Sigmoid colon (tissue), 6 donors: ENCODE measurements at regions not wholly inside any gene's neighbourhood (a gene's known extent, or its start where the extent isn't known, plus 50 kb on each side); places are given as distances from the start of the nearest gene placed in this dataset.

Experiments used
- DNase-seq: peaks from one replicate; pipeline ENCODE4 v3.0.0-alpha.2; 2019
- H3K27ac ChIP-seq, 4 donors: fragments of 200-600 bp; sonication (generic); one replicate each; pipeline ENCODE4 v1.5.1; 2016 to 2019; ENCODE audit warnings: mild to moderate bottlenecking in 1 of 4
- H3K27me3 ChIP-seq, 3 donors: fragments of 200-600 bp; sonication (generic); one replicate each; pipeline ENCODE4 v1.5.1; 2019; ENCODE audit warnings: mild to moderate bottlenecking in 1 of 3
- H3K36me3 ChIP-seq, 4 donors: fragments of 200-600 bp; sonication (generic); one replicate each; pipeline ENCODE4 v1.5.1; 2016 to 2019
- H3K4me1 ChIP-seq, 4 donors: fragments of 200-600 bp; sonication (generic); one replicate each; pipeline ENCODE4 v1.5.1; 2017 to 2019
- H3K4me3 ChIP-seq, 4 donors: fragments of 200-600 bp; sonication (generic); one replicate each; pipeline ENCODE4 v1.5.1; 2017 to 2019; ENCODE audit warnings: mild to moderate bottlenecking in 2 of 4, moderate library complexity in 1 of 4
- H3K9me3 ChIP-seq, 4 donors: fragments of 200-600 bp in 3 of 4; sonication (generic) in 3 of 4; one replicate each; pipeline versions ENCODE4 v1.5.1 to v1.6.1; 2013 to 2019
- EP300 ChIP-seq, 4 donors: sonication (generic); formaldehyde crosslinking; IDR thresholded peaks; one replicate each; pipeline ENCODE4 v1.6.1; 2017; ENCODE audit warnings: antibody characterized with exemption in 4 of 4
- POLR2A ChIP-seq, 2 donors: fragments of 450-650 bp; IDR thresholded peaks; one replicate each; pipeline ENCODE4 v1.6.1; 2016; ENCODE audit warnings: antibody characterized with exemption in 2 of 2, mild to moderate bottlenecking in 2 of 2, moderate library complexity in 2 of 2
- POLR2AphosphoS5 ChIP-seq, 4 donors: sonication (generic); formaldehyde crosslinking; IDR thresholded peaks; one replicate each; pipeline ENCODE4 v1.6.1; 2017; ENCODE audit warnings: antibody characterized with exemption in 4 of 4
- WGBS, 2 donors: extraction: QIAGEN DNeasy Blood & Tissue Kit; methylation state at CpG; one replicate each; pipeline ENCODE4 v1.1.7; 2013; 5-methylcytosine and 5-hydroxymethylcytosine counted together
- intact Hi-C: fragments of 100-400 bp; cut with DNase I; formaldehyde crosslinking; loops from one replicate; pipeline ENCODE4 v1.15.1; 2023
- TF ChIP-seq, protein P1 (sequence below), 4 experiments: fragments of 450-650 bp in 3 of 4; fragments of 200-600 bp in 1 of 4; IDR thresholded peaks; one replicate each; pipeline ENCODE4 v1.5.1; 2016 to 2019; ENCODE audit warnings: antibody characterized with exemption in 4 of 4, mild to moderate bottlenecking in 3 of 4, moderate library complexity in 2 of 4
- donor health status: healthy with polysubstance abuse.
- donor health status: healthy.

DNA sequence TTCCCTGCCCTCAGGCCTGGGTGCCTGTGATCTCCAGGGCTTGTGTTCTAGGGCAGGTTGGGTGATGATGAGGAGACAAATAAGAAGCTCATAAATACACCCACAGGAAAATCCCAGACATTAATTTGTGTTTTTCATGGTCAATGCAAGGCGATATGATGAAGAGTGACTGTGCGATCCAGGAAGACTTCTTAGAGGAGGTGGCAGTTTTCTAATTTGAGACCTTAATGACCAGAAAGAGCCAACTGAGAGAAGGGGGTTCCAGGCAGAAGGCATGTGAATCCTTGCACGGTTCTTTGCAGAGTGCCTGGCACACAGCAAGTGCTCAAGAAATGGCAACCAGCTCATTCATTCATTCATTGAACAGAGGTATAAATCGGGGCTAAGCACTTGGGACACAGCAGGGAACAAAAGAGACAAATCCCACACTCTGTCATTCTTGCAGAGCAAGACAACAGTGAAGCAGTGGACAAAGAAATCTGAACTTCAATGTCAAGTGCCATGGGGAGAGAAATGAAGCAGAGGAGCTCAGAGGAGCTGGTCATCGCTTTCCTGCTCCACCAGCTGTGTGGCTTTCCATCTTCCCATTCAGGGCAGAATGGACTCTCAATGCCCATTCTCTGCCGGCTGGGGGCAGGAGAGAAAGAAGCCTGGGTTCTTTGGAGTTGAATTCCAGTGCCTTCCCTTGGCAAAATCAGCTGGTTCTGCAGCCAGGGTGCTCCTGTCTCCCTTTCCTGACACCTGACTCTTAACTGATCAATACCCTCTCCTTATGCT is 128.3 kb downstream of the AACS start:
- no peak for DNase-seq
- H3K27me3 ChIP-seq: peaks cover 14 to 68% (median 53%) of the 10 kb centered on the region in 3 donors
- no peak for TF ChIP-seq POLR2AphosphoS5 (IDR thresholded peaks at IDR 0.05)
- no peaks in the 10 kb centered on the region for H3K36me3 ChIP-seq
- peaks cover 0 to 4% (median 0%) of the 10 kb centered on the region in 4 donors for H3K4me1 ChIP-seq
- H3K9me3 ChIP-seq: no peaks in the 10 kb centered on the region
- H3K27ac ChIP-seq: no peak overlapping the region
- no peak overlapping the region for H3K4me3 ChIP-seq
- 66 to 70% methylated on average over 6 of the region's 6 CpGs for WGBS, 2 donors
- intact Hi-C loops: no loop called here

DNA sequence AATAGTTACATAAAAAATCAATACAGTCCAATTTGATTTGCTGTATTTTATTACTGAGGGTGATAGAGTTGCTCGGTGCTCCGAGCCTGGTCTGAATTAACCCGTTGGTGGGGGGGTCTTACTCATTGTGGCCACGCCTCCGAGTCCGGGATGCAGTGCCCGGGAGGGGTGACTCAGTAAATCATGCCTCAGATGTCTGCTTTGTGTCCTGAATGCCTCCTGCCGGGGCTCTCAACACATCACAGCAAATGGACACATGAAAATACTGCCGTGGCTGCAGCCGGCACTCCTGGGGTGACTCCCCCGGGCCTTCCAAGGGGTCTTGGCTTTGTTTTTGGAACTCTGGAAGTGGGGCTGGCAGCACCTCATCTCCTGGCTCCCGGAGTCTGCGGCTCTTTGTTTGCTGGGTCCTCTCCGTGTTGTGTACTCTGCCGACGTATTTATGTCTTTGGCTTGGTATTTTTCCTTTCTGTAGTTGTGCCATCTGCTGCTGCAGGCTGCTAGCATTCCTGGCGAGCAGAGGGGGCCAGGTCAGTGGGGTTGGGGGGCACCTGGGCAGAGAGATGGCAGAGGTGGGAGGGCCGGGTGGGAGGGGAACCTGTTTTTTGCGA is 129.0 kb downstream of the AACS start:
- Histone ChIP-seq H3K27me3 (peaks cover 9 to 61% (median 46%) of the 10 kb centered on the region in 3 donors), H3K9me3 (no peaks in the 10 kb centered on the region), H3K27ac (no peak overlapping the region), H3K36me3 (no peaks in the 10 kb centered on the region), H3K4me3 (no peak overlapping the region), H3K4me1 (peaks cover 0 to 4% (median 0%) of the 10 kb centered on the region in 4 donors)
- intact Hi-C loops: no loop called here
- no peak for DNase-seq
- WGBS, 2 donors: 12 to 13% methylated on average over 19 of the region's 19 CpGs
- TF ChIP-seq POLR2AphosphoS5 (IDR thresholded peaks at IDR 0.05) (no peak), POLR2A (IDR thresholded peaks at IDR 0.05) (no peak)
- TF ChIP-seq, protein P1, sequence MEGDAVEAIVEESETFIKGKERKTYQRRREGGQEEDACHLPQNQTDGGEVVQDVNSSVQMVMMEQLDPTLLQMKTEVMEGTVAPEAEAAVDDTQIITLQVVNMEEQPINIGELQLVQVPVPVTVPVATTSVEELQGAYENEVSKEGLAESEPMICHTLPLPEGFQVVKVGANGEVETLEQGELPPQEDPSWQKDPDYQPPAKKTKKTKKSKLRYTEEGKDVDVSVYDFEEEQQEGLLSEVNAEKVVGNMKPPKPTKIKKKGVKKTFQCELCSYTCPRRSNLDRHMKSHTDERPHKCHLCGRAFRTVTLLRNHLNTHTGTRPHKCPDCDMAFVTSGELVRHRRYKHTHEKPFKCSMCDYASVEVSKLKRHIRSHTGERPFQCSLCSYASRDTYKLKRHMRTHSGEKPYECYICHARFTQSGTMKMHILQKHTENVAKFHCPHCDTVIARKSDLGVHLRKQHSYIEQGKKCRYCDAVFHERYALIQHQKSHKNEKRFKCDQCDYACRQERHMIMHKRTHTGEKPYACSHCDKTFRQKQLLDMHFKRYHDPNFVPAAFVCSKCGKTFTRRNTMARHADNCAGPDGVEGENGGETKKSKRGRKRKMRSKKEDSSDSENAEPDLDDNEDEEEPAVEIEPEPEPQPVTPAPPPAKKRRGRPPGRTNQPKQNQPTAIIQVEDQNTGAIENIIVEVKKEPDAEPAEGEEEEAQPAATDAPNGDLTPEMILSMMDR (IDR thresholded peaks at IDR 0.05): no peak

DNA sequence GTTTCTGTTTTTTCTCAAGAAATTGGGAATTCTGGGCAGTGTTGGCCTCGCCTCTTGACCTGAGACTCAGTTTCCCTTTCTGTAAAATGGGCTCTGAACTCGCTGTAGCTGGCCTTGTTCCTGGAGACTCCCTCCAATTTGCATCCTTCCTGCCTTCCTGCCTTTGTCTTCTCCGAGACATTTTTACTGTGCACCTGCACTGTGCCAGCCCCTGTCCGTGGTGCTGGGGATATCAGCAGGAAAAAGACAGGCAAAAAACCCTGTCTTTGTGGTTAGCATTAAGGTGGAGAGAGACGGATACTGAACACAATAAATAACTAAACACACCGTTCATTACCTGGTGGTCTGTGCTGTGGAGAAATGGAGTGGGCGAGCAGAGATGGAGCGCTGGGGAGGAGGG is 129.8 kb downstream of the AACS start:
- WGBS, 2 donors: 37 to 43% methylated on average over 8 of the region's 8 CpGs
- Histone ChIP-seq H3K4me1 (peaks cover 0 to 4% (median 0%) of the 10 kb centered on the region in 4 donors), H3K9me3 (no peaks in the 10 kb centered on the region), H3K27me3 (peaks cover 3 to 54% (median 39%) of the 10 kb centered on the region in 3 donors), H3K36me3 (no peaks in the 10 kb centered on the region), H3K27ac (no peak overlapping the region), H3K4me3 (no peak overlapping the region)
- intact Hi-C loops: no loop called here
- TF ChIP-seq POLR2AphosphoS5 (IDR thresholded peaks at IDR 0.05): no peak
- TF ChIP-seq, protein P1 (IDR thresholded peaks at IDR 0.05): no peak
- DNase-seq: no peak

DNA sequence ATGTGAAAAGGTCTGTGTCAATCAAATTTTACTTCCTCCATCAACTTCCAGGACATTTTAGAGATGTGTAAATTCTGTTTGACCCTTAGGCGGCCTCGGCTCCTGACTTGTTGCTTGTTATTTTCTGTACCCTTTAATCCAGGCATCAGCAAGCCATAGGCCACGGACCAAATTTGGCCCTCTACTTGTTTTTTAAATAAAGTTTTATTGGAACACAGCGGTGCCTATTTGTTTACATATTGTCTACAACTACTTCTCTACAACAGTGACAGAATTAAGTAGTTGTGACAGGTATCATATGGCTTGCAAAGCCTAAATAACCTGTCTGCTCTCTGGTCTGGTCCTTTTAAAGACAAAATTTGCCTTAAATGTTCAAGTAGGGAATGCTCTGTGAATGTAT is 132.1 kb downstream of the AACS start:
- Histone ChIP-seq H3K27me3 (peaks cover under 1 to 36% (median 23%) of the 10 kb centered on the region in 3 donors), H3K36me3 (no peaks in the 10 kb centered on the region), H3K27ac (no peak overlapping the region), H3K4me3 (no peak overlapping the region), H3K9me3 (peaks cover 0 to 4% (median 1%) of the 10 kb centered on the region in 4 donors), H3K4me1 (peaks cover 0 to 4% (median 0%) of the 10 kb centered on the region in 4 donors)
- intact Hi-C loops: no loop called here
- WGBS, 2 donors: 82 to 83% methylated on average over 4 of the region's 4 CpGs
- TF ChIP-seq, protein P1 (IDR thresholded peaks at IDR 0.05): no peak
- no peak for TF ChIP-seq EP300 (IDR thresholded peaks at IDR 0.05)
- TF ChIP-seq POLR2A (IDR thresholded peaks at IDR 0.05): no peak
- no peak for TF ChIP-seq POLR2AphosphoS5 (IDR thresholded peaks at IDR 0.05)
- DNase-seq: no peak

DNA sequence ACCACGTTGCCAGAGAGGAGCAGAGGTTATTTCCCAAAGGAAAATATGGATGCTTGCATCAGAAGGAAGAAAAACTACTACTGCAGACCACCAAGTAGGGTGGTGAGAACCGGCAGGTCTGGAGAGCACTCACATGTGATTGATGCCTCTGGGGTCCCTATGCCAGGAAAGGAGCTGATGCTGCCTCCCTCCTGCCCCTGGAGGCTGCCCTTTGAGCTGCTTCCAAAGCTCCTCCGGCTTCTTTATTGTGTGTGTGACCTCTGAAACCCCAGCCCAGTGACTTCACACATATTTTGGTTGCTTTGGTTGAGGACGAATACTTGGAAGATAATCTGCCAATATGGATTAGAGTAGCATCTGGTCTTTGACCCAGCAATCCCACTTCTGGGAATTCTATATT is 133.4 kb downstream of the AACS start:
- Histone ChIP-seq H3K4me1 (peaks cover 0 to 4% (median 0%) of the 10 kb centered on the region in 4 donors), H3K36me3 (no peaks in the 10 kb centered on the region), H3K27me3 (peaks cover 0 to 23% (median 12%) of the 10 kb centered on the region in 3 donors), H3K9me3 (peaks cover 0 to 4% (median 1%) of the 10 kb centered on the region in 4 donors), H3K27ac (no peak overlapping the region), H3K4me3 (no peak overlapping the region)
- WGBS, 2 donors: 16 to 44% methylated on average over 4 of the region's 4 CpGs
- TF ChIP-seq POLR2AphosphoS5 (IDR thresholded peaks at IDR 0.05) (no peak), EP300 (IDR thresholded peaks at IDR 0.05) (no peak), POLR2A (IDR thresholded peaks at IDR 0.05) (no peak)
- TF ChIP-seq, protein P1 (IDR thresholded peaks at IDR 0.05): no peak
- intact Hi-C loops: no loop called here
- DNase-seq: no peak
